ENCODE measurements at regions not wholly inside any gene's neighbourhood (a gene's known extent, or its start where the extent isn't known, plus 50 kb on each side); places are given as distances from the start of the nearest gene placed in this dataset.

GRCh38 chr7:94843553-94843952 lies 63.8 kb upstream of the PPP1R9A start (continued):
- TF ChIP-seq REST (IDR thresholded peaks at IDR 0.05; ENCODE audit: low read depth) (no peak), ZNF274 (IDR thresholded peaks at IDR 0.05; ENCODE audit: low read depth, low read length) (no peak), SIN3A (IDR thresholded peaks at IDR 0.05; ENCODE audit: low read depth) (no peak), JUND (IDR thresholded peaks at IDR 0.05) (no peak), YY1 (IDR thresholded peaks at IDR 0.05; ENCODE audit: extremely low read depth, insufficient replicate concordance, low read depth, low read length) (no peak), POLR2A (IDR thresholded peaks at IDR 0.05; ENCODE audit: borderline replicate concordance, extremely low read depth, insufficient read depth, insufficient read length) (no peak)

DNA sequence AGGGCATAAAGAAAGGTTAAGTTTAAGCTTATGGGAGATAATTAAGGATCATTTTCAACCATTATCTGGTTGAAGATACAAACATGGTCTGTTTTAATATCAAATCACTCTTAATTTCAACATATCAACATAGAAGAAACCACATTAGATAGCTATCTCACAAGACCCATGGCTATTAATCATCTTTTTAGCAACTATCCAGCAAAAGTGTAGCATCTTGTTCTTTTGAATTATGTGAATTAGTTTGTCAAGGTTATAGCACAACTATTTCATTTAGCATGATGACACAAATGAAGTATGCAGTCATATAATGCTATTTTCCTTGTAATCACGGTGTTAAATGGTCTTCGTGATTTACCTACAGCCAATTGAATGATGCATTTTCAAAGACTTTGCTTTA lies 58.9 kb upstream of the PPP1R9A start:
- RAD21 ChIA-PET (ENCODE audit: low non-redundant PET in 1 of 2, low total read pairs in 2 of 2, uncharacterized antibody in 2 of 2, unreplicated experiment in 2 of 2): no interaction called here
- DNase-seq (ENCODE audit: low read depth, low spot score) (no peak), ATAC-seq (no peak)
- H3K4me1 ChIP-seq (ENCODE audit: control insufficient read depth in 1 of 2, insufficient read depth in 2 of 2, low read length in 2 of 2): no peaks in the 10 kb centered on the region
- no peaks in the 10 kb centered on the region for H3K79me2 ChIP-seq (ENCODE audit: insufficient read depth, low read length)
- intact Hi-C loops (cut with micrococcal nuclease): no loop called here
- POLR2A ChIA-PET: no interaction called here
- H3K4me2 ChIP-seq (ENCODE audit: low read length): no peak overlapping the region
- H3K9me3 ChIP-seq (ENCODE audit: control insufficient read depth in 1 of 2, insufficient read depth in 1 of 2, low read depth in 1 of 2, low read length in 2 of 2): no peaks in the 10 kb centered on the region; a peak in 1 of 4 replicates
- CTCF ChIA-PET: no interaction called here
- H3K9ac ChIP-seq (ENCODE audit: low read length): no peak overlapping the region
- H3K4me3 ChIP-seq (replicated peaks in 1 of 2; ENCODE audit: low read depth in 1 of 2, low read length in 2 of 2): no peak overlapping the region
- H4K20me1 ChIP-seq (ENCODE audit: insufficient read depth): no peaks in the 10 kb centered on the region
- no peak overlapping the region for H3K27ac ChIP-seq (ENCODE audit: low read depth, low read length)
- H3K9me2 ChIP-seq (ENCODE audit: insufficient read depth): no peaks in the 10 kb centered on the region
- no peaks in the 10 kb centered on the region for H3K27me3 ChIP-seq (ENCODE audit: insufficient read depth, low read length)
- no peaks in the 10 kb centered on the region for H3K36me3 ChIP-seq (ENCODE audit: control insufficient read depth in 1 of 2, insufficient read depth in 2 of 2, low read length in 2 of 2)
- H2AFZ ChIP-seq (ENCODE audit: low read depth, low read length, poor library complexity, severe bottlenecking): no peak overlapping the region
- TF ChIP-seq, protein P1, sequence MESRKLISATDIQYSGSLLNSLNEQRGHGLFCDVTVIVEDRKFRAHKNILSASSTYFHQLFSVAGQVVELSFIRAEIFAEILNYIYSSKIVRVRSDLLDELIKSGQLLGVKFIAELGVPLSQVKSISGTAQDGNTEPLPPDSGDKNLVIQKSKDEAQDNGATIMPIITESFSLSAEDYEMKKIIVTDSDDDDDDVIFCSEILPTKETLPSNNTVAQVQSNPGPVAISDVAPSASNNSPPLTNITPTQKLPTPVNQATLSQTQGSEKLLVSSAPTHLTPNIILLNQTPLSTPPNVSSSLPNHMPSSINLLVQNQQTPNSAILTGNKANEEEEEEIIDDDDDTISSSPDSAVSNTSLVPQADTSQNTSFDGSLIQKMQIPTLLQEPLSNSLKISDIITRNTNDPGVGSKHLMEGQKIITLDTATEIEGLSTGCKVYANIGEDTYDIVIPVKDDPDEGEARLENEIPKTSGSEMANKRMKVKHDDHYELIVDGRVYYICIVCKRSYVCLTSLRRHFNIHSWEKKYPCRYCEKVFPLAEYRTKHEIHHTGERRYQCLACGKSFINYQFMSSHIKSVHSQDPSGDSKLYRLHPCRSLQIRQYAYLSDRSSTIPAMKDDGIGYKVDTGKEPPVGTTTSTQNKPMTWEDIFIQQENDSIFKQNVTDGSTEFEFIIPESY (IDR thresholded peaks at IDR 0.05; ENCODE audit: extremely low read depth, insufficient replicate concordance, low read length): no peak
- TF ChIP-seq MAX (IDR thresholded peaks at IDR 0.05): no peak
- TF ChIP-seq SP1 (IDR thresholded peaks at IDR 0.05; ENCODE audit: low read depth): no peak
- no peak for TF ChIP-seq FOSL1 (IDR thresholded peaks at IDR 0.05; ENCODE audit: low read depth)
- TF ChIP-seq JUND (IDR thresholded peaks at IDR 0.05): no peak
- no peak for TF ChIP-seq EZH2phosphoT487 (IDR thresholded peaks at IDR 0.05; ENCODE audit: borderline replicate concordance)
- no peak for TF ChIP-seq EZH2 (IDR thresholded peaks at IDR 0.05)
- TF ChIP-seq POLR2A (IDR thresholded peaks at IDR 0.05; ENCODE audit: borderline replicate concordance, extremely low read depth, insufficient read depth, insufficient read length): no peak
- no peak for TF ChIP-seq ZNF274 (IDR thresholded peaks at IDR 0.05; ENCODE audit: low read depth, low read length)
- no peak for TF ChIP-seq REST (IDR thresholded peaks at IDR 0.05; ENCODE audit: low read depth)
- no peak for TF ChIP-seq TCF7L2 (IDR thresholded peaks at IDR 0.05; ENCODE audit: borderline replicate concordance, extremely low read depth, insufficient read depth, insufficient read length)
- BruUV-seq (replicated peaks): no TSS peak

Measured in HCT116 (cell line).